ENCODE measurements at regions not wholly inside any gene's neighbourhood (a gene's known extent, or its start where the extent isn't known, plus 50 kb on each side); places are given as distances from the start of the nearest gene placed in this dataset.

DNA sequence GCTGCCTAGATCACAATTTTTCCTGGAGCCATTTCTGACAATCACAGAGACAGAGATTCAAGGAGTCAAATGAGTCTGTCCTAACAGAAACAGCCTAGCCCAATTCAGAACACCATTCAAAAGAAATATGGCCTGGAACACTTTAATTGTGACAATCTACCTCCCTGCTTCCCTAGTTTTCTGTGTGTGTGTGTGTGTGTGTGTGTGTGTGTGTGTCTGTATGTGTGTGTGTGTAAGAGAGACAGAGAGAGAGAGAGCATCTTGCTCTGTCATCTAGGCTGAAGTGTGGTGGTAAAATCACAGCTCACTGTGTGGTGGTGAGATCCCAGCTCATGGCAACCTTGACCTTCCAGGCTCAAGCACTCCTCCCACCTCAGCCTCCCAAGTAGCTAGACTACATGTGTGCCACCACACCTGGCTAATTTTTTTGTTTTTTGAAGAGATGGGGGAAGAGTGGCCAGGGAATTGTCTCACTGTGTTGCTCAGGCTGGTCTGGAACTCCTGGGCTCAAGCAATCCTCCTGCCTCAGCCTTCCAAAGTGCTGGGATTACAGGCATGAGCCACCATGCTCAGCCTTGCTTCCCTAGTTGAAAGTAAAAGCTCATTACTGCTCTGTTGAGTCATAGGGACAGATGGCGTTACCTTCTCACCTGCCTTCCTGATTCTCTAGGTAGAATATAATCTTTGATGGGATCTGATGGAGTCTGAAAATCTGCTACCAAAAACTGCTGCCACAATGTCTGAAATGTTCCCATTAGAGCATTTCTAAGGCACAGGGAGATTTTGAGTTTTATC is 89.6 kb upstream of the BEND6 start:
- TF ChIP-seq, protein P1, sequence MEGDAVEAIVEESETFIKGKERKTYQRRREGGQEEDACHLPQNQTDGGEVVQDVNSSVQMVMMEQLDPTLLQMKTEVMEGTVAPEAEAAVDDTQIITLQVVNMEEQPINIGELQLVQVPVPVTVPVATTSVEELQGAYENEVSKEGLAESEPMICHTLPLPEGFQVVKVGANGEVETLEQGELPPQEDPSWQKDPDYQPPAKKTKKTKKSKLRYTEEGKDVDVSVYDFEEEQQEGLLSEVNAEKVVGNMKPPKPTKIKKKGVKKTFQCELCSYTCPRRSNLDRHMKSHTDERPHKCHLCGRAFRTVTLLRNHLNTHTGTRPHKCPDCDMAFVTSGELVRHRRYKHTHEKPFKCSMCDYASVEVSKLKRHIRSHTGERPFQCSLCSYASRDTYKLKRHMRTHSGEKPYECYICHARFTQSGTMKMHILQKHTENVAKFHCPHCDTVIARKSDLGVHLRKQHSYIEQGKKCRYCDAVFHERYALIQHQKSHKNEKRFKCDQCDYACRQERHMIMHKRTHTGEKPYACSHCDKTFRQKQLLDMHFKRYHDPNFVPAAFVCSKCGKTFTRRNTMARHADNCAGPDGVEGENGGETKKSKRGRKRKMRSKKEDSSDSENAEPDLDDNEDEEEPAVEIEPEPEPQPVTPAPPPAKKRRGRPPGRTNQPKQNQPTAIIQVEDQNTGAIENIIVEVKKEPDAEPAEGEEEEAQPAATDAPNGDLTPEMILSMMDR (conservative IDR thresholded peaks at IDR 0.05 in 1 of 2, IDR thresholded peaks at IDR 0.05 in 1 of 2; ENCODE audit: extremely low read depth in 1 of 2, insufficient read depth in 1 of 2, low read depth in 1 of 2, low read length in 2 of 2): no peak
- TF ChIP-seq EZH2 (IDR thresholded peaks at IDR 0.05; ENCODE audit: borderline replicate concordance, low read length): no peak
